Uterus (tissue), 2 donors: ENCODE measurements at regions not wholly inside any gene's neighbourhood (a gene's known extent, or its start where the extent isn't known, plus 50 kb on each side); places are given as distances from the start of the nearest gene placed in this dataset.

Source experiments
- POLR2A ChIP-seq, 2 donors: fragments of 450-650 bp; IDR thresholded peaks; one replicate each; pipeline ENCODE4 v1.6.1; 2016; ENCODE audit warnings: antibody characterized with exemption in 2 of 2, mild to moderate bottlenecking in 1 of 2, moderate library complexity in 1 of 2
- TF ChIP-seq, protein P1 (sequence below), 4 experiments: fragments of 200-600 bp in 2 of 4; fragments of 450-650 bp in 2 of 4; sonication (generic) in 2 of 4; IDR thresholded peaks; one replicate each; pipeline ENCODE4 v1.5.1; 2016 to 2019; ENCODE audit warnings: antibody characterized with exemption in 4 of 4, mild to moderate bottlenecking in 2 of 4, moderate library complexity in 1 of 4

GRCh38 chr1:56331892-56332567 is 247.3 kb downstream of the PLPP3 start:
- TF ChIP-seq, protein P1, sequence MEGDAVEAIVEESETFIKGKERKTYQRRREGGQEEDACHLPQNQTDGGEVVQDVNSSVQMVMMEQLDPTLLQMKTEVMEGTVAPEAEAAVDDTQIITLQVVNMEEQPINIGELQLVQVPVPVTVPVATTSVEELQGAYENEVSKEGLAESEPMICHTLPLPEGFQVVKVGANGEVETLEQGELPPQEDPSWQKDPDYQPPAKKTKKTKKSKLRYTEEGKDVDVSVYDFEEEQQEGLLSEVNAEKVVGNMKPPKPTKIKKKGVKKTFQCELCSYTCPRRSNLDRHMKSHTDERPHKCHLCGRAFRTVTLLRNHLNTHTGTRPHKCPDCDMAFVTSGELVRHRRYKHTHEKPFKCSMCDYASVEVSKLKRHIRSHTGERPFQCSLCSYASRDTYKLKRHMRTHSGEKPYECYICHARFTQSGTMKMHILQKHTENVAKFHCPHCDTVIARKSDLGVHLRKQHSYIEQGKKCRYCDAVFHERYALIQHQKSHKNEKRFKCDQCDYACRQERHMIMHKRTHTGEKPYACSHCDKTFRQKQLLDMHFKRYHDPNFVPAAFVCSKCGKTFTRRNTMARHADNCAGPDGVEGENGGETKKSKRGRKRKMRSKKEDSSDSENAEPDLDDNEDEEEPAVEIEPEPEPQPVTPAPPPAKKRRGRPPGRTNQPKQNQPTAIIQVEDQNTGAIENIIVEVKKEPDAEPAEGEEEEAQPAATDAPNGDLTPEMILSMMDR (IDR thresholded peaks at IDR 0.05) = no peak
- TF ChIP-seq POLR2A (IDR thresholded peaks at IDR 0.05) = no peak
